VCaP (cell line): ENCODE measurements at regions not wholly inside any gene's neighbourhood (a gene's known extent, or its start where the extent isn't known, plus 50 kb on each side); places are given as distances from the start of the nearest gene placed in this dataset.

ENCODE experiments used
- H3K27ac ChIP-seq: fragments of 450-650 bp; 2 replicates; pipeline ENCODE4 v1.5.1; 2017
- CTCF ChIP-seq: fragments of 450-650 bp; conservative IDR thresholded peaks from 2 replicates; pipeline ENCODE4 v1.5.1; 2017; ENCODE audit warnings: mild to moderate bottlenecking, moderate library complexity

- no peak overlapping the region for H3K27ac ChIP-seq
- TF ChIP-seq CTCF: no peak
Observed at GRCh38 chr11:70567680-70568034, 169.3 kb downstream of the CTTN start.

- no peak overlapping the region for H3K27ac ChIP-seq
- no peak for TF ChIP-seq CTCF
Observed at GRCh38 chr11:70568035-70568813, 169.9 kb downstream of the CTTN start.

- no peak for TF ChIP-seq CTCF
- no peak overlapping the region for H3K27ac ChIP-seq
Observed at GRCh38 chr11:70568814-70569617, 170.7 kb downstream of the CTTN start.

- H3K27ac ChIP-seq: no peak overlapping the region
- no peak for TF ChIP-seq CTCF
Observed at GRCh38 chr11:70569618-70569890, 171.2 kb downstream of the CTTN start.

DNA sequence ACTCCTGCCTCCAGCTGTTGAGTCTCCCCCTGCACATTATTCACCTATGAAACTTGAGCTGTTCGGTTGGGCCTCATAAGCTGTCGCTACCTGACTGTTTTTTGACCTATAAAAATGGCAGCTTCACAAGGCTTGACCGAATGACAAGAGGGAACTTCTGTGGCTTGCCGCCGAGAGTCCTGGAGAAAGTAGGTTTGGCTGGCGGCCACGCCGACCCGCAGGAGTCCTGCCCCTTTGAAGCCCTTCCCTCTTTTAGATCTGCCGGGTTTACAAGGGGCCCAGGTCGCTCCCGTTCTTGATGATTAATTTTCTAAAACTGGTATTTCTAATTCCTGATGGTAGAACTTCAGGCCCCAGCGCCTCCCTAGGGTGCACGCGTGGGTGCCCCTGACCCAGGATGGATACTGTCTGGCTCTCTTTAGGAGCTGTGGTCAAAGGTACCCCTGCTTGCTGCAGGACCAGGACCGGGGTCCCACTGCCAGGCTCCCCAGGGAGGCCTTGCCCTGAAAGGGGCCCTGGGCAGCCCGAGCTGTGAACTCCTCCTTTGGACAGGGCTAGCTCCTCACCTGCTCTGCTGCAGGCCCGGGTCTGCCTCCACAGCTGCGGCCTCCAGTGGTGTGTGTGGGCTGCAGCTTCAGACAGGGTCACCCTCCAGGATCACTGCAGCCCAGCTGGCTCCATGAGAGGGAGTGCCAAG, 171.8 kb downstream of the CTTN start:
- no peak overlapping the region for H3K27ac ChIP-seq
- TF ChIP-seq CTCF: no peak

GRCh38 chr11:70570693-70571395, 172.5 kb downstream of the CTTN start:
- no peak for TF ChIP-seq CTCF

GRCh38 chr11:70572974-70573260, 174.6 kb downstream of the CTTN start:
- TF ChIP-seq CTCF: no peak
- H3K27ac ChIP-seq: no peak overlapping the region

More at GRCh38 chr11:70570693-70571395, 172.5 kb downstream of the CTTN start:
- H3K27ac ChIP-seq: no peak overlapping the region
